Stimulated activated CD4-positive, alpha-beta T cell treated with anti-CD3 and anti-CD28 coated beads, TNF-alpha, amount 100 ng/mL, for 24 hours (primary cell): ENCODE measurements at regions not wholly inside any gene's neighbourhood (a gene's known extent, or its start where the extent isn't known, plus 50 kb on each side); places are given as distances from the start of the nearest gene placed in this dataset.

Experiments
- DNase-seq, 3 experiments: peaks; one replicate each; pipeline ENCODE4 v3.0.0-alpha.2; 2020; ENCODE audit warnings: low read depth in 3 of 3

- no peak for DNase-seq
Measured at GRCh38 chr10:10540398-10540797, 477.3 kb upstream of the CELF2 start.

DNA sequence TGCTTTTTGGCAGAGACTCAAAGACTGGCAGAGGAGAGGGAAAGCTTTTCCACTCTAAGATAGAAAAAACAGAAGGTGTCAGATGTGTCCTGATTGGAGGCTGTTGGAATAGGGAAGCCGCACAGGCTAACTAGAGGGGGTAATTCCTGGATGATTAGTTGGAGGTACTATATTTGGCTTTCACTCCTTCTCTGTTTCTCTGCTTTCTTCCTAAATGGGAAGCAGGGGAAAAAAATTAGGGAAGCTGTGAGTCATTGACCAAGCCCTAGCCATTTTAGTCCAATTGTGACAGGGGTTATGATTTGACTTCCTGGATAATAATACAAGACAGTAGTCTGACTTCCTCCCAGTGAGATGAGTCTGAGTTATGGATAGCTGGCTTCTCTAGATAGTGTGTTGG, 475.2 kb upstream of the CELF2 start:
- DNase-seq = no peak

DNA sequence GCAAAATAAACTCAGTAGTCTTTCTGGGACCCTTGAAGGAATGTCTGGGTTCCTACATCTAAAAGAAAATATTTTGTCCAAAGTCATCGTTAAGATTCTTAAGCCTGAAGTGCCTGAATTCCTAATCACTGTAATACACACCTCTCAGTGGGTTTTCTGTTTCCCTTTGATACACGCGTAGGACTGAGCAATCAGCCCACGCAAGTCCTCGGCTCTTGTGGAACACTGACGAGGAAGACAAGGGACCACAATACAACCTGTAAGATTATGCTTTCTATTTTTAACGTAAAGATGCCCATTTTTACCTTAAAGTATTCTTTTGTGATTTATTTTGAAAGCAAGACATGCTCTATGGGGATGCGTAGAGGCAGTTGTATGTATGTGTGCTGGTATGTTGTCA, 472.8 kb upstream of the CELF2 start:
- DNase-seq = no peak

DNA sequence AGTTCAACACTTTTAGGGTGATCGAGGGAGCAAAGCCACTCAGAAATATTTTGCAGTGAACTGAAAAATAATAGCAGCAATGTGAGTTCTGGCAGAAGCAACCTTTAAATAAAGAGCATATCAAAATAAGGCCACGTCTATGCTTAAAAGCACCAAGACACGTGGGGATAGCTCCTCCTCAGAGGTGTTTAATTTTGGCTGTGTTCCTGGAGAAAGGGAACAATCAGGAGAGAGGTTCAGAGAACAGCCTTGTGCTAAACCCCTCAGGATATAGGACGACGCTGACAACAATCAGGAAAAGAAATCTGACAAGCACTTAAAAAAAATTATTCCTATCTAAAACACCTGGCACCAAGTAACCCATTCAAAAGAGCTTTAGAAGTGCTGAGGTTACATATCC, 471.9 kb upstream of the CELF2 start:
- no peak for DNase-seq

DNA sequence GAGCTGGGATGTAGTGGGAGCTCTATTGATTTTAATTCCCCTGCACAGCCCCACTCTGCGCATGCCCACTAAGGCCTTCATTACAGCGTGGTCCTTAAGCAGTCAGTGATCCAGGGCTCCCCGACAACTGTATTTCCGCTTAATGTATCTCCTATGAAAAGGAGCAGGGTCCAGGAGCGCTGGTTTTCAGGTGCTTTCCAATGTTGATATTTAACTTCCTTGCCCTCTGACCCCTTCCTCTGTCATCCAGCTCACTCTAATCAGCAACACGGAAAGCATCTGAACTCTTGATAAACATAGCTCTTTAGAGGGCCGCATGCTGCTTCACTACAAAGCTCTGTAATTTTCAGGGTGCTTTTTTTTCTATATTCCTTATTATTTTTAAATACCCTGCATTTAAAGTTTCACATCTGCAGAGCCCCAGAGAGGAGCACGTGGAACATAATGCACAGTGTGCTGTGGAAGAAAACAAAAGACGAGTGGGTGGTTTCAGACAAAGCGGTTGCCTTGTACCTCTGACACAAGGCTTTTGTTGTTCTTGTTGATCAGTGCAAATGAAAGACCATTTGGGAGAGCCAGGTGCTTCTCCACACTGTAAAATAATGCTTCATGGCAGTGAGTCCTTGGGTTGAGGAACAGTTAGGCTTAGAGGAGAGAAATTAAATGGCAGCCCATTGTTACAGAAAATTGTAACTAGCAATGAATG, 465.9 kb upstream of the CELF2 start:
- DNase-seq = no peak

- DNase-seq = no peak
Measured at GRCh38 chr10:10552948-10553347, 464.7 kb upstream of the CELF2 start.

- no peak for DNase-seq
Measured at GRCh38 chr10:10564081-10564794, 453.4 kb upstream of the CELF2 start.

DNA sequence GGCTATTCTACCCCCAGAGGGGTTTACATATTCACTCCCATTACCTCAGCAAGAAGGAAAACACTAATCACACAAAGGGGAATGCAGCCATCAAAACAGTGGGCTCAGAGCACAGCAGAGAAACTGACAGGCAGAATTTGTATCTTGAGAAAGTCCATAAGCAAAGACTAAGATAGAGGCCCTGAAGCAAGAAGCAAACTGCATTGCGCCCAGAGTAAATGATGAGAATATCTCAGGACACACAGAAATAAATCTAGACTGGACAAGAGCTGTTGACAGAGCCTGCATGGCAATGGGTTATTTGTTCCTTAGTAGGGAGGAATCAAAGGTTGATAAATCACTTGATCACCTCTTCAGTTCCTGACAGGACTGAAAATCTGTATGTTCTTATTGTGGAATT, 440.7 kb upstream of the CELF2 start:
- DNase-seq = no peak

GRCh38 chr10:10579709-10580108, 438.0 kb upstream of the CELF2 start:
- DNase-seq = no peak

DNA sequence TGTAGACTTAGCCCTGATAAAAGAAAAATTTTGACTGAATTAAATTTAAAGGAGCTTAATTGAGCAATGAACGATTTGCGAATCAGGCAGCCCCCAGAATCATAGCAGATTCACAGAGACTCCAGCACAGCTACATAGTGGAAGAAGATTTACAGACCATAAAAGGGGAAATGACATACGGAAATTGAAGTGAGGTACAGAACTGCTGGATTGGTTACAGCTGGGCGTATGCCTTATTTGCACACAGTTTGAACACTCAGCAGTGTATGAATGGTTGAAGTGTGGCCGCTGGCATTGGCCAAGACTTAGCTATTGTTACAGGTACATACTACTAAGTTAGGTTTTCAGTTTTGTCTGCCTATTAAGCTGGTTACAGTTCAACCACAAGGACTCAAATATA, 433.5 kb upstream of the CELF2 start:
- no peak for DNase-seq

DNA sequence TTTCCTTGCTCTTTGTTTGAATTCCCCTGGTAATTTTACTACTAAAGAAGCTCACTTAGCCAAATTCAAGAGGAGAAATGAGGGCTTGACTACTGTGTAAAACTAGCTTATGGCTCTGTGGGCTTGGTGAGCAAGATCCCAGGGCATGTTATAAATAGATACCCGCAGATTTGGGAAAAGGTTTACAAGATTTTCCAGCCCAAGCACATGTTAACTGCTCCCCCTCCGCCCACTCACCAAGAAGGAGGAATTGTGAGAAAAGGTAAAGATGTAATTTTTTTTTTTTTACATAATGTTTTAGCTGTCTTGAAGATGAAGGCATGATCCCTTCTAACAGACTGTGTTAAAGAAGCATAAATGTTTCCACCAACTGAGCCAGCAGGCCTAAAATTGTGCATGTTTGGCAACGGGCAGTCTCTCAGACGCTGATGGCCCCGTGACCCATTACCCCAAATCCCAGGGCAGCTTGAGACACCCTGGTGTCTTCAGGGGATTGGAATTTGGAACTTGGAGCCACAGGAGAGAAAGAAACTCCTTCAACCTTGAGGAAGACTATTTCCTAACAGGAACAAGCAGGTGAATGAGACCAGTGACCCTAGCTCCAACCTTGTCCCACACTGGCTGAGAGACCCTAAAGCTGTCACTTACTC, 429.8 kb upstream of the CELF2 start:
- no peak for DNase-seq

DNA sequence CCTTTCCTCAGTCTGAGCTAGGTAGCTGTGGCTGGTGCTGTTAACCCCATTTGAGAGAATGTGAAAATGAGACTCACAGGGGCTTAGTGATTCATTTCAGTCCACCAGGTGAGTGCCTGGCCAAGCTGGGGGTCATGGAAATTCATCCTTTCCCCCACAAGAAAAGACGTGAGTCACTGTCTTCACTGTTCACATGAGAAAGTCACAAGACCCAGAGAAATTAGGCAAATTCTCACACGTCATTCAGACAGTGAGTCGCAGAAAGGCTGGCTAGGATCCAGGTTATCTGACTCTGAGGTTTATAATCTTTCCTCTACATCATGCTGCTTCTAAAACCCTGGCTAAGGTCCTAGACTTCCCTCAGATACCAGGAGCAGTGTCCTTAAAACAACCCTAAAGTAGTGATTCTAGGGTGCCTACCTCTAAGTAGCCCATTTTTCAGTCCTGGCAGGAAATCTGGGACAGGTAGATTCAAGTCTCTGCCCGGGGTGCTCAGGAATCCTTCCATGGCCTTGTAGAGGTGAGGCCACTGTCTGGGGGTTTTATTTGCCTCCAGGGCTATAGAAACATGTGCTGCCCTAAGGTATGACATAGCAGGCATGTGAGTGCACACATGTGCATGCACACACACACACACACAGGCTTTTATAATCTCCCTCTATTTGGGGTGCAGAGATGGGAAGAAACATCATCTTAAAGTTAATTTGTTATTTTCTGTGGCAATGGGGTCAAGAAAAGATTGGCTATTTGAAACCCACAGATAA, 427.9 kb upstream of the CELF2 start:
- DNase-seq = peak in 2 of 3 experiments; percentile 9 to 21

- DNase-seq = no peak
Measured at GRCh38 chr10:10591715-10592341, 425.8 kb upstream of the CELF2 start.

GRCh38 chr10:10596256-10596655, 421.4 kb upstream of the CELF2 start:
- DNase-seq = no peak

DNA sequence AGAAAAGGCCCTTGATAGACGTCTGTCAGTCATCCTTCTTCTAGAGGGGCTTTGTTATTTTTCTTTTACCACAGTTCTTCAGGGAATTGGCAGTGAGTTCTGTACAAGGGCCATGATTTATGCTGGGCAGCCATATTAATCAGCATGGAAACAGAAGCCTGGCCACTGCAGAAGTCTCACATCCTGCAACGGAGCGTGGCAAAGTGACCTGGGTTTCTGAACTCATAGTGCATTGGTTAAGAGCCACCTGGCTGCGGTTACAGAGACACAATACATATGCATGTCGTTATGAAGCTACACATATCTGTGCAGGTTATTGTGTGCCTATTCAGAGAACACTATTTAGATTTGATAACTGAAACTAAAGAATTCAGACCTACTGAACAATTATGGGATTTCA, 419.4 kb upstream of the CELF2 start:
- no peak for DNase-seq

DNA sequence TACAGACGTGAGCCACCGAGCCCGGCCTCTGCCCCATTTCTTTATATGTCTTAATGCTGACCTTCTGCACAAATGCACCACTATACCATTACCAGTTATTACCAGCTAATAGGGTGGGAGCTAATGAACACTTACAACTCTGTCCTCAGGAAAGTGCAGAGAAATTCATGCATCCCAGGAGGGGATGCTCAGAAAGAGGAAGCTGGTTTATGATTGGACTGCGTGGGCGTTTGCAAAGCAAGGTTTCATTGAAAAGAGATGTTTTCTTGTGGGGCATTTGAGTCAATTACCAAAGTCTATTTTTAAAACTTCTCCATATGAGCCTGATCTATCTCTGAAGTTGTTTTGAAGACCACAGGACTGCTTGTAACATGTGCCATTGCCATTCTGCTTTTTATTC, 417.7 kb upstream of the CELF2 start:
- no peak for DNase-seq

DNA sequence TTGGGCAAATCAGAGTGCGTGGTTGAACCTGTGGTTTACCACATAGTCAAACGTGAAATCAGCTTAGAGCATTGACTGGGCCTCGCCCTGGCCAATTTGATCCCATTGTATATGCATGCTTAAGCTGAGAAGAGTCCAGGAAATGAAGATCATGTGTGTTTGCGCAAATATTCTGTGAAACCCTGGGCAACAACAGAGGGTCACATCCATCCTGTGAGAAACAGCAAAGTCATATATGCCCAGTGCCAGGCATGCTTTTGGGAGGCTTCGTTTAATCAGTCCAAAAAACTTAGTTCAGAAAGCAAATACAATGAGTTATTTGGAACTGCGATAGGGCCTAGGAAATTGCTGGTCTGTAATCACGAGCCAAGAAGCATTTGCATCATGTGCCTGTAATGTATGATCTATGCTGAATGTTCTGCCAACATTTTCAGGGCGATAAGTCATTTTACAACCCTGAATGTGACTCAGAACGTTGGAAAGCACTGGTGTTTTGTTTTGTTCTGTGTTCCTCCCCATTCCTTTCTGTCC, 412.1 kb upstream of the CELF2 start:
- no peak for DNase-seq

- no peak for DNase-seq
Measured at GRCh38 chr10:10609379-10609955, 408.2 kb upstream of the CELF2 start.

GRCh38 chr10:10610171-10610570, 407.5 kb upstream of the CELF2 start:
- no peak for DNase-seq

GRCh38 chr10:10612151-10612550, 405.5 kb upstream of the CELF2 start:
- no peak for DNase-seq

DNA sequence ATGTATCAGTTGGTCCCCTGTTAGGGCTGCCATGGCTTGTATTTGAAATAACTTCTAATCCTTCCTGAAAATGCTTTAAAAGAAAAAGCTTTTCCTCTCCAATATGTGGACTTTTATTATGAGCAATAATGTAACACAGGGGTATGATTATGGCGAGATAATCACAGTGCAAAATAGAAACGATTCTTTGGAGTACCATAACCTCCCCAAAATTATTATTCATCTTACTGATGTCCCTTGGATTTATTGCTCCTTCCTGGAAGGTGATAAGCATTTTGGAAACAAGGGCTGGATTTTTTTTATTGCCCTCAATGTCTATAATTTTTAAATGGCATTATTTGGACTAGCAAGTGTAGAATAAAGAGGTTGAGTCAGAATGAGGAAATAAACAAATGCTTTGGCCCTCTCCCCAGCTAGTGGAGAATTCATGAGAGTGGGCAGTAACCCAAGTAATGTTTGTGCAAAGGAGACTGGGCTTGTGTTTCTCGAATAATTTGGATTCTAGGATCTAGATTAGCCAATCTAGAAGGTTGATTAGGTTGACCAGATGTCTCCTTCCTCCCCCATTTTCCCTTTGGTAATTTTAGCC, 403.9 kb upstream of the CELF2 start:
- no peak for DNase-seq
